Progenitor cell of endocrine pancreas (in vitro differentiated cells): ENCODE measurements at regions not wholly inside any gene's neighbourhood (a gene's known extent, or its start where the extent isn't known, plus 50 kb on each side); places are given as distances from the start of the nearest gene placed in this dataset.

Experiments
- DNase-seq: peaks from one replicate; pipeline ENCODE4 v3.0.0; 2021; ENCODE audit warnings: low spot score; ENCODE audit not compliant: unreplicated experiment
- H3K27ac Mint-ChIP-seq: 2 replicates; pipeline ENCODE4 v1.8.0; 2021; ENCODE audit warnings: mild to moderate bottlenecking, moderate library complexity, mixed read lengths
- H3K27me3 Mint-ChIP-seq: 2 replicates; pipeline ENCODE4 v1.8.0; 2021; ENCODE audit warnings: mixed read lengths
- H3K36me3 Mint-ChIP-seq: 2 replicates; pipeline ENCODE4 v1.8.0; 2022; ENCODE audit warnings: mixed read lengths; ENCODE audit not compliant: insufficient read depth
- H3K4me1 Mint-ChIP-seq: 2 replicates; pipeline ENCODE4 v1.8.0; 2021; ENCODE audit warnings: low read depth, mixed read lengths
- H3K4me3 Mint-ChIP-seq: 2 replicates; pipeline ENCODE4 v1.8.0; 2021; ENCODE audit warnings: low read depth, mild to moderate bottlenecking, moderate library complexity, mixed read lengths
- H3K9me3 Mint-ChIP-seq: 2 replicates; pipeline ENCODE4 v1.8.0; 2021; ENCODE audit warnings: low read depth, mixed read lengths
- TF ChIP-seq, protein P1 (sequence below): fragments of 200-600 bp; sonication (generic); IDR thresholded peaks from one replicate; pipeline ENCODE4 v1.5.0; 2021; ENCODE audit warnings: antibody characterized with exemption, mild to moderate bottlenecking; ENCODE audit not compliant: unreplicated experiment

DNA sequence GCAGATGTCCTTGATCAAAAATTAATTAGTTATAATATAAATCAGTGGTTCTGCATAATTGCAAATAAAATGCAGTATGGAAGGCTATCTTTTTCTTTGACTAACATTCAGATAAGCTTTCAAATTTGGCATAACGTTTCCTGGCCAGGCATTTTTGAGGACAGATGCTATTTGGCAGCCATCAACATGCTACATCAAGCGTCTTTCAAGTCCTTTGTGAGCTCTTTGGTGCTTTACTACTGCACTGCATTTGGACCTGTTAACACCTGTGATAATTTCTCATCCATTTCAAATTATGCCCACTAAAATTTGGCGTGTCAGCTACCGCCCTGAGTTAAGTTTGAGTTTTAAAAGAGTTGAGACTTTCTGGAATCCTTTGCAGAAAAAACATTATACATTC, 545.7 kb downstream of the STK39 start:
- Mint-ChIP-seq H3K36me3 (peaks cover 1% of the 10 kb centered on the region), H3K27me3 (no peaks in the 10 kb centered on the region), H3K4me1 (peaks cover 2% of the 10 kb centered on the region), H3K9me3 (no peaks in the 10 kb centered on the region), H3K4me3 (no peak overlapping the region), H3K27ac (no peak overlapping the region)
- no peak for DNase-seq
- TF ChIP-seq, protein P1, sequence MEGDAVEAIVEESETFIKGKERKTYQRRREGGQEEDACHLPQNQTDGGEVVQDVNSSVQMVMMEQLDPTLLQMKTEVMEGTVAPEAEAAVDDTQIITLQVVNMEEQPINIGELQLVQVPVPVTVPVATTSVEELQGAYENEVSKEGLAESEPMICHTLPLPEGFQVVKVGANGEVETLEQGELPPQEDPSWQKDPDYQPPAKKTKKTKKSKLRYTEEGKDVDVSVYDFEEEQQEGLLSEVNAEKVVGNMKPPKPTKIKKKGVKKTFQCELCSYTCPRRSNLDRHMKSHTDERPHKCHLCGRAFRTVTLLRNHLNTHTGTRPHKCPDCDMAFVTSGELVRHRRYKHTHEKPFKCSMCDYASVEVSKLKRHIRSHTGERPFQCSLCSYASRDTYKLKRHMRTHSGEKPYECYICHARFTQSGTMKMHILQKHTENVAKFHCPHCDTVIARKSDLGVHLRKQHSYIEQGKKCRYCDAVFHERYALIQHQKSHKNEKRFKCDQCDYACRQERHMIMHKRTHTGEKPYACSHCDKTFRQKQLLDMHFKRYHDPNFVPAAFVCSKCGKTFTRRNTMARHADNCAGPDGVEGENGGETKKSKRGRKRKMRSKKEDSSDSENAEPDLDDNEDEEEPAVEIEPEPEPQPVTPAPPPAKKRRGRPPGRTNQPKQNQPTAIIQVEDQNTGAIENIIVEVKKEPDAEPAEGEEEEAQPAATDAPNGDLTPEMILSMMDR: no peak

DNA sequence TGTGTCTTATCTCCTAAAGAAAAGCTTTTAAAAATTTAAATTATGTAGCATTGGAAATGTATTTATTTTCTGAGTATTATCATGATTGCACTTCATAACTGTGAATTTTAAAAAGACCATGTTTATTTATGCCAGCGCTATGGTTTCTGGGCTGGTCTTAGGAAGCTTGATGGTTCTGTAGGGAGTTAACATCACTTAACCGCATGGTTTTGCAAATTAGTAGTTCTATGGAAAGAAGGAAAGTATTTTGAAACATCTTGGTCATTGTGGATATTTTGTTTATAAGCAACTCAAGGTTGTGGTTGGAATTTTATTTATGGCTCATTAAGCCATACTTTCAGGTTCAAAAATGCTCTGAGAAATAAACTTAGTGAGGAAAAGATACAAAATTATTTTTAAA, 549.4 kb downstream of the STK39 start:
- H3K36me3 Mint-ChIP-seq: peaks cover 4% of the 10 kb centered on the region
- no peak overlapping the region for H3K4me3 Mint-ChIP-seq
- no peaks in the 10 kb centered on the region for H3K27me3 Mint-ChIP-seq
- DNase-seq: no peak
- peaks cover 4% of the 10 kb centered on the region for H3K9me3 Mint-ChIP-seq
- H3K4me1 Mint-ChIP-seq: peaks cover 9% of the 10 kb centered on the region
- TF ChIP-seq, protein P1: no peak
- no peak overlapping the region for H3K27ac Mint-ChIP-seq

DNA sequence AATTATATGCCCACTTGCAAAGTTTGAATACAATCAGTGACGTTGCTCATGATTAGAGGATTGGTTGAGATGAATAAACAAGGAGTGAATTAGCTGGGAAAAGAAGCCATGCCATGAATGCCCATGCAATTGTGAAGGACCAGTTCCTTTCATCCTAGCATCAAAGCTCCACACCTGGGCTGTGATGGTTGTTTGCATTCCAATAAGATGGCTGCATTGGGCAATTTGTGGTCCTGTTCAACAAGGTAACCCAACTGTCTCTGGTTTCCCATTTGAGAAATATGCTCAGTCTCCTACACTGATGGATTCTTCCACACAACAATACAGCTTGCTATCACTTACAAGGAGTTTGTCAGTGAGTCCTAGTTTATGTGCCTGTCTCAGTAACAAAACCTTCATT, 550.2 kb downstream of the STK39 start:
- Mint-ChIP-seq H3K27me3 (no peaks in the 10 kb centered on the region), H3K4me1 (peaks cover 9% of the 10 kb centered on the region), H3K36me3 (peaks cover 4% of the 10 kb centered on the region), H3K27ac (no peak overlapping the region), H3K4me3 (no peak overlapping the region), H3K9me3 (peaks cover 4% of the 10 kb centered on the region)
- no peak for DNase-seq
- TF ChIP-seq, protein P1: no peak

GRCh38 chr2:167692936-167693335, 554.5 kb downstream of the STK39 start:
- DNase-seq: no peak
- Mint-ChIP-seq H3K27ac (no peak overlapping the region), H3K4me3 (no peak overlapping the region), H3K27me3 (no peaks in the 10 kb centered on the region), H3K36me3 (peaks cover 9% of the 10 kb centered on the region), H3K9me3 (peaks cover 4% of the 10 kb centered on the region), H3K4me1 (peaks cover 9% of the 10 kb centered on the region)
- TF ChIP-seq, protein P1: no peak

- no peak overlapping the region for H3K4me3 Mint-ChIP-seq
- TF ChIP-seq, protein P1: no peak
- peaks cover 4% of the 10 kb centered on the region for H3K9me3 Mint-ChIP-seq
Measured at GRCh38 chr2:167692191-167692590, 555.2 kb downstream of the STK39 start.

More at GRCh38 chr2:167692191-167692590, 555.2 kb downstream of the STK39 start:
- no peak overlapping the region for H3K27ac Mint-ChIP-seq
- DNase-seq: no peak
- H3K36me3 Mint-ChIP-seq: peaks cover 9% of the 10 kb centered on the region
- H3K4me1 Mint-ChIP-seq: peaks cover 7% of the 10 kb centered on the region
- no peaks in the 10 kb centered on the region for H3K27me3 Mint-ChIP-seq
